ENCODE measurements at regions not wholly inside any gene's neighbourhood (a gene's known extent, or its start where the extent isn't known, plus 50 kb on each side); places are given as distances from the start of the nearest gene placed in this dataset.

DNA sequence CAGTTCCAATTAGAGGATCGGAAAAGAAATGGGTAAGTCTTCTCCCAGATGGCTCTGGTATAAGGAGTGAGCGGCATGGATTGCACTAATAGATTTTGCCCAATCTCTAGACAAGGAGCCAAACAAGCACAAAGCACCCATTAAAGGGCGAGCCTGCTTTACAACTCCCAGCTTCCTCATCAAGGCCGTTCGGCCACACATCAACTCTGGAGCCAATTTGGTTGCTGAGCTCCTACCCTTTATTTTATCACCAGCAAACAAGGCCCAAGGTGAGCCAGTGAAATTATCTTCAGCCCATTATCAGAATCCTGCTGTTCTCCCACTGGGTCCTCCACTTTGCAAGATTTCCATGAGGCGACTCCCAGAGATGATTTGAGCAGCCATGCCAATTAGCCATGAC, 292.2 kb upstream of the NPVF start:
- DNase-seq = no peak

DNA sequence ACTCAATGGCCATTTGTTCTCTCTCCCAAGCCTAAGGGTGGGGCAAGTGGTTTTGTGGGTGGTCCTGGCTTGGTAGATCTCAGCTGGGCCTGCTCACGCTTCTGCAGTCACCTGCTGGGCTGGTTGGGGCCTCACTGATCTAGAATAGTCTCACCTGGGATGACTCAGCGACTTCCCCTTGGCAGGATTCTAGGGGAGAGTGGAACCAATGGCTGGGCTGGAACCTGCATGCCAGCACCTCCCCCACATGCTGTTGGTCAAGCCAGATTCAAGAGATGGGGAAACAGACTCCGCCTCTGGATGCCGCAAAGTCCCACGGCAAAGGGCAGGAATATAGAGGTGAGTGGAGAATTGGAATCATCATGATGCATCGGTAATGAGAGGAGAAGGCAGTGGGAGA, 292.9 kb upstream of the NPVF start:
- DNase-seq = no peak

DNA sequence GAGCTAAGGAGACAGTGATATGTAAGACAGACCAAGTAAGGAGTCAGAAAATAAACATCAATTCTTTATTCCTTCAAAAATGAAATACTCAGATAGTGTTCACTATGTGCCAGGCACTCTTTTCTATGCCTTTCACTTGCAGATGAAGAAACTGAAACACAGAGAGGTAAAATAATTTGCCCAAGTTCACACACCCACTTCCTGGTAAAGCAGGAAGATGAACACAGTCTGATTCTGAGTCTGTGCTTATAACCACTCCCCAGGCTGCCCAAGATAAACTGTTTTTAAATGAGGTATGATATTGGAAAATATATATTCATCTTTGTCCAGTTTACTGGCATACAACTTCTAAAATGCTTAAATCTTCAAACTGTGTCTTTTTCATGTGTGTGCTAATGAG, 294.4 kb upstream of the NPVF start:
- no peak for DNase-seq

DNA sequence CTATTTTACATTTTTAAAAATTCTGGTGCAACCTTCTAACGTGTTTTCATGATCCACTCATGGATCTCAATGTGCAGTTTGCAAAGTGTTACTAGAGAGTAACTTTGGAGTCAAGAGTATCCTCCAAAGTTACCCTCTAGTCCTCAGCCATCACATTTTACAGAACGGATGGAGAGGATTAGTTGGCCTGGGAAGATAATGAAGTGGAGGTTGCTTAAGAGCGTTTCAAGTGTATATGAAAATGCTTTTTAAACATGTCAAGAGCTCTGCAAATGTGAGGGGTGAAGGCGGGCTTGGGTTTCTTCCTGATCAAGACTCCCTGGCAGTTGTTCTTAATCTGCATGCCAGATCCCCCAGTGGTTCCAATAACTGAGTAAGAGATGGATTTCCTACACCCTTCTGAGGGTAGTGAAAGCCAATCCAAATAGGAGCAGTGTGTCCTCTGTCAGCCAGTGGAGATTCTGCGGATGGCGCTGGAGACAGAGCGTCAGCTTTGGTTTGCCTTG, 299.4 kb upstream of the NPVF start:
- DNase-seq = no peak

DNA sequence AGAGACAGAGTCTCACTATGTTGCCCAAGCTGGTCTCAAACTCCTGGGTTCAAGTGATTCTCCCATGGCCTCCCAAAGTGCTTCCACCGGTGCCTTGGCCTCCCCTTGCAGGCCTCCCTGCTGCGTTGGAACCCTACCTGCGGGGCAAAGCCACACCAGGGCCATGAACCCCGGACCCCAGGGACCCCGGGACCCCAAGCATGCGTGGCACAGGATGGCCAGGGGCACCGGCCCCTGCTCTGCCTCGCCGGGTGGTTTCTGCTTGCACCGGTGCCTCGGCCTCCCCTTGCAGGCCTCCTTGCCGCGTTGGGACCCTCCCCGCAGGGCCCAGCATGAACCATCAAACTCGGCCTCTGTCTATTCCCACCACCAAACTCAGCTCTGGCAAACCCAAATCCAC, 301.0 kb upstream of the NPVF start:
- no peak for DNase-seq

DNA sequence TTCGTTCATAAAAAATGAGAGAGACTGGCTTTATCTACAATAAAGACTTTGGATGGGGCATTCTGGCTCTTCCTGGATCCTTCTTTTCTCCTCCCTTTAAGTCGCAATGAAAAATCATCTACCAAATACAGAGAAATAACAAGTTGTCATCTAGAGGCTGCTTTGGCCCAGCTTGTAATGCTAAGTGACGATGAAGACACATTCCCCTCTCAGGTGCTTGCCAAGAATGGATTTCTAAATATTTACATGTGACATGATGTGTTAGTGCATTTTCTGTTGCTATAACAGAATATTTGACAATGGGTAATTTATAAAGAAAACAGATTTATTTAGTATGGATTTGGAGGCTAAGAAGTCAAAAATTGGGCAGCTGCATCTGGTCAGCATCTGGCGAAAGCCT, 308.6 kb upstream of the NPVF start:
- no peak for DNase-seq

DNA sequence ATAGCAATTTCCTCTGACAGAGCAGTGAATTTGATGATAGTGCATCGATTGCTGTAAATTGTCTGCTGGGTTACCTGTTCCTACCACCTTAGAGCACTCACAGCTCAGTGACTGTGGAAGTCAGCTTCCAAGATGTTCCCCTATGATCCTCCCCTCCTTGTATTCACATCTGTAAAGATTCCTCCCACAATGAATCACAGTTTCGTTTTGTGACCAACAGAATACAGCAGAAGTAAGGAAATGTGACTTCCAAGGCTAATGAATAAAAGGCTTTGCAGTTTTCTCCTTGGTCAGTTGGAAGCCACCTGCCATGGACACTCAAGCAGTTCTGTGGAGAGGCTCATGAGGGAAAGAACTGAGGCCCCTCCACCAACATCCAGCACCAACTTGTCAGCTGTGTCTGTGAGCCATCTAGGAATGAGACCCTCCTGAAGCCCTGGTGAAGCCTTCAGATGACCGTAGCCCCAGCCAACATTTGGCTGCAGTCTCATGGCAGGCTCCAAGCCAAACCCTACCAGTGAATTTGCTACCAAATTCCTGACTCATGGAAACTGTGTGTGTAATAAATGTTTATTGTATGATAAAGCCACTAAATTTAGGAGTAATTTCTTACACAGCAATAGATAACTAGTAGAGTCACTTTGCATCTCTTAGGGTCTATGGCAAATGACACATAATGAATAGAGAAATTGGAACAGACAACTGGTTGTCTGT, 309.5 kb upstream of the NPVF start:
- no peak for DNase-seq

DNA sequence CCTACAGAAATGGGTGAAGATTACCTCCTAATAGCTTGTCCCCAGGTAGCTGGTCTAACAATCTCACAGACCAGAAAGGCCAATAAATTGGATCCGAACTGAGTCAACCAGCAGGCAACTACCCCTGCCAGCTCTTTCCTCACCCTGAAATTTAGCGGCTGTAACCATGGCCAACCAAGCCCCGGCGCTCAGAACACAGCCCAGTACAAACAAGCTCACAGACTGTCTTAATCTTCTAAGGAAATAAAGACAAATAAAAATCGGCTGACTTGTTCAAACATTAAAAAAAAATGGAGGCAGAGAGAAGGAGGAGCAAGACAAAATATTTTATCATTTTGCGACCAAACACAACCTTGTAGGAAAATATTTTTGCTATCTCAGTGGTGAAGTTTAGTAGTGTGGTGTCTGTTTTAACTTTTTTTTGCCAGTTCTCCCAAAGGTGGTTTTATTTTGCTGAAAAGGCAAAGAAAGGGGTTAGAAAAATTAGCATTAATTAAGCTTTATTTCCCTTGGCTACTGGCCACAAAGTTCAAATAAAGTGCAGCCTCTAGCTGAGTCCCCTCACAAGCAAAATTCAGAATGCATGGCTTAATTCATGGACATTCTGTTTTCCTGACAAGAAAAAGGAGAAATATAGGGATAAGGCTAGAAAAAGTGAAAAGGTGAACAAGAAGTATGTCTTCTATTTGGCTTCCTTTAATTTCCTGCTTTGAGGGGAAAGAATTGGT, 313.0 kb upstream of the NPVF start:
- DNase-seq = no peak

DNA sequence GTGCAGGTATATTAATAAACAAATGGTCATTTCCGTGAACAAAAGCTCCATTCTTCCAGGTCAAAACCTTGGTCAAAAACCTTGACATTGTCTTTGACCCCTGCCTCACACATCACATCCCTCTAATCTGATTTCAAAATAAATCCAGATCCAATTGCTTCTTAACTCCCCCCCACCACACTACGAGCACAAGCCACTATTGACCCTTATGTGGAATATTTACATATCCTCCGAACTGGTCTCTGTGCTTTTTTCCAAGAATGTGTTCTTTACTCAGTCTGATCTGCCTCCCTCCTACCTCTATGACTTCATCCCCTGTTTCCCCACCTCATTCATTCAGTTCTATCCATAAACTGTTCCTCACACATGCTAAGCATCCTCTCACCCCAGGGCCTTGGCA, 313.6 kb upstream of the NPVF start:
- DNase-seq = no peak

DNA sequence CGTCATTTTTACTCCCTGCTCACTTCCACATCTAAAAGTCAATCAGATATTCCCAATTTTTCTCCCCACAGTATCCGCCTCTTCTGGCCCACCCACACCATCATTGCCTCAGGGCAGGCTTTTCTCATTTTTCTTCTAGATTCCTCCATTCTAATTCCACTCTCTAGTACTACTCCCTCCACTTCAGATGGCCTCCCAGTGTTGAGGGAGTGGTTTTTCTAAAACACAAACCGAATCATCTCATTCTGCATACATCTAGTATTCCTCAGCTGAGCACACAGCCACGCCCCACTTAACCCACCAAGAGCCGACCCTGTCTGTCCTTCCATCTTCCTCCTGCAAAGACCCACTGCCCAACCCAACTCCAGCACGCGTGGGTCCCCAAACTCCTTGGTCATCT, 314.9 kb upstream of the NPVF start:
- DNase-seq = no peak

DNA sequence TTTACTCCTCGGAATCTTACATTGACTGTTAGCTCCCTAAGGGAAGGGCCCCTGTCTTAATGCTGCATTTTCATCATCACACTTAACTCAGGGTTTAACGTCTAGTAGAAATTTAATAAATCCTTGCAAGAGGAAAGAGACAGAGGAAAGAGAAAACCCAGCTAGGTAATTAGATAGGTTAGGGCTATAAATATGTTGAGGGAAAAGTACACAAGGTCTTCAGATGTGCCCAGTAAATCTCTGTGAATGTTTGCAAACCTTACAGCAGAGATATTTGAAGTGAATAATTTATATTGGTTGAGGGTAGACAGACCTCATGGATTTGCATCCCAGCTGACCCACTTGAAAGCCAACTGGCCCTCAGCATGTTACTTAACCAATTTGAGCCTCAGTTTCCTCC, 315.5 kb upstream of the NPVF start:
- DNase-seq = no peak

DNA sequence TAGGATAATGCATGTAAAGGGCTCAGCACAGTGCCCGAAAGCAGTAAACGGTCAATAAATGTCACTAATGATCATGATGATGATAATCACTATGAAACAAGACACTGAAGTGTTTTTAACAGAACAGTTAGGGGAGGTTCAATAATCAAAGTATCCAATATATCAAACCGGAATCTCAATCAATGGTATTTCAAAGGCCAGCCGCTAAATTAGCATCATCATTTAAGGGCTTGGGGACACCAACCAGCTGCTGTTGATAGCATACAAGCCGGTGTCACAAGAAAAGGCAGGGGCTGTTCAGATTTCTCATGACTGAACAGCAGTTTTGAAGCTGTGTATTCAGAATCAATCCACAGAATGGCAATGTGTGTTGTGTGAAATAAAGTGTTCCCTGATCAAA, 316.0 kb upstream of the NPVF start:
- DNase-seq = no peak

DNA sequence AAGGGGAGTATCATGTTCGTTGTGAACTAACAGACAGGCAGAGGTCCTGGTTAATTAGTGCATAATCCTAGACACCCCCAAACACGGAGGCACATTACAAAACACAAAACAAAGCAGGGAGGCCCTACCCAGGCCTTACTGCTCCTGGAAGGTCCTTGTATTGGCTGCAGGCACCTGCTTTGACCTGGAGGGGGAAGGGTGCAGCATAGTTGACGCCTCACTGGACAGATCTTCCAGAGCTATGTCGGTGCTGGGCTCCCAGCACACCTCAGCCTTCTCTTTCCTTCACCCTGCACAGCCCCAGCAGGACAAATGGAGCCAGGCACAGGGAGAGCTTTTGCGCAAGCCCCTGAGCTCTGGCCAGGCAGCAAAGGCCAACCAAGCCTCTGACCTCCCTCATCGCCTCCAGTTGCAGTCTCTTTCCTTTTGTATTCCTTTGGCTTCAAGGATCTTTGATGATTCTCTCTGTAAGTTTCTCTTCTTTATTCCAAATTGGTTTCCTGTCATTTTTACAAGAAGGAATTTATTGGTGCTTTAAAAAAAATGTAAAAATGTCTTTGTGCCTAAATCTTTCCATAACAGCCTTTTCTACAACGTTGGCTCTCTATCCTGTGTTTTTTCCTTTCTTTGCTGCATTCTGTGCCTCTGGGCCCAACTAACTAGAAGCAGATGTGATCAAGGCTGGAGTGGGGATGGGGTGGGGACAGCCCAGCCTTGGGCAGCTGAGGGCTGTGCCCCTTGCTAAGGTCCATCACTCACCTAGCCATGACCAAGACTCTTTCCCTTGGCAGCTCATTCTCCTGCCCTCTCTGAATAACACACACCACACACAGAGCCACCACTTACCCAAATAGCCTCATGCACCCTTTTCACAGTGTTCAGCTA, 317.1 kb upstream of the NPVF start:
- no peak for DNase-seq

DNA sequence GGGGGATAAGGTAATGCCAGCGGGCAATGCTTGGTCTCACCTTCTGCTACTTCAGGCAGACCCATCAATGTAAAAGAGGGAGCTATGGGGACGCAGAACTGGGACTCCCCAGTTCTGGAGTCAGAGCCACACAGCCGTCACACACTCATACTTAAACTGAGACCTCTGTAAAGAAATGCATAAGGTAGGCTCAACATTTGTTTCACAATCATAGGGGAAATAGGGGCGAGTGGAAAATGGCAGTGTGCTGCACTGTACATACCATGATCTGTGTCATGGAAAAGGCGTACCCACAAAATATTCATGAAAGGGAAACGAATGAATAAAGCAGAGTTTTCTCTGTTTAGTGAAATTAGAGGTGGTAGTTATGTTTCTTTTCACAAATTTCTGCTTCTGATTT, 318.0 kb upstream of the NPVF start:
- no peak for DNase-seq

DNA sequence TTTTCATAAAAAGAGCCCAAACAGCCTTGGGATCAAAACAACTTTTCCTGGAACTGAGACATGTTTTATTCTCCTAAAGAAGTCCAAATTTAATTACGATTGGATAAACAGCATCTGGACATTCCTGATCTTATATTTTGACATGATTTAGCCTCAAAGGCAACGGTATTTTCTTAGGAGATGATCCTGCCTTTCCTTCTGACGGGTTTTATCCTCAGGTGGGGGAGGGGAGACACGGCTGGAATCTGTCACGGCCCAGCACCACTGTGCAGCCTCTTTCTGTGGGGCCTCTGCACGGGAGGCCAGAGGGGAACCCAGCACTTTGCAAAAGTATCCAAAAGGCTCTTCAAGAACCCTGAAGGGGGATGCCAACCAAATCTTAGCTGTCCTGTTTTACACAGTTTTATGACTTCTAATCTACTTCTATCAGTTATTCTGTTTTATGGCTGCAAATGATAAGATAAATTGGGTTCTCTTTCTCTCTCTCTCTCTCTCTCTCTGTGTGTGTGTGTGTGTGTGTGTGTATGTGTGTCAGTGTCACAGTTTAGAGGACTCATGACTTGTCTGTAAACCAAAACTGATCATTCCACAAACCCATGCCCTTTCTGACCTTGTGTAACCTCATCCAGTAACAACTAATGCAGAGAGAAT, 321.1 kb upstream of the NPVF start:
- no peak for DNase-seq

DNA sequence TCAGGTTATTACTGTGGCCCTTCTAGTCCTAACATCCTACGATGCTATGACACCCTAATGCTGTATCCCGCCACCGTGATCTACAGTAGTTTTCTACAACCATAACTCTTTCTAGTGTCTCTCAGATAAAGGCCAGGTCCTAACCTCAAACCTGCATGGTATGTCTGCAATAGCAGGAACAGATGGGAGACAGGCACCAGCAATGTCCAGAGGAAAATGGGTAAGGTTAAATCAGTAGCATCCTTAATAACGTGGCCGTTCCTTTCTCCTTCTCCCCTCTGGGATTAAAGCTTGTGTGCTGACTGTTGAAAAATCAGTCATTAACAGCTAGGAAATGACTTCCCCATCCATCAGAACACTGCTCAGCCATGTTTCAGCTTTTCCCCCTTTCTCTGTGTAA, 321.9 kb upstream of the NPVF start:
- no peak for DNase-seq

DNA sequence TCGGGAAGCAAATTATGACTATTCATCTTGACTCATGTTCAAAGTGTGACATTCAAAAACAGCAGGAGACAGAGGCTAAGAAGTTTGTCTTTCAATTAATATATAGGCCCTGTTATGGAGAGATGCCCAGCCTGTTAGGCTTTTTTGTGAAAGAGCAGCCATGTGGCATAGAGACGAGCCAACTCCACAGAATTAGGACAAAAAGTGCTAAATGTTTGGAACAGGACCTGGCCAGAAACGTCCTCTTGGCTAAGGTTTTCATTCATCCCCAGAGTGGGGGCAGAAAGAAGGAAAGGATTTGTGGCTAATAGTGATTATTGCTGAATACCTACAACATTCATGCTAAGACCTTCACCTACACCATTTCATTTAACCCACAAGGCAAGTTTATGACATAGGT, 324.7 kb upstream of the NPVF start:
- DNase-seq = no peak

DNA sequence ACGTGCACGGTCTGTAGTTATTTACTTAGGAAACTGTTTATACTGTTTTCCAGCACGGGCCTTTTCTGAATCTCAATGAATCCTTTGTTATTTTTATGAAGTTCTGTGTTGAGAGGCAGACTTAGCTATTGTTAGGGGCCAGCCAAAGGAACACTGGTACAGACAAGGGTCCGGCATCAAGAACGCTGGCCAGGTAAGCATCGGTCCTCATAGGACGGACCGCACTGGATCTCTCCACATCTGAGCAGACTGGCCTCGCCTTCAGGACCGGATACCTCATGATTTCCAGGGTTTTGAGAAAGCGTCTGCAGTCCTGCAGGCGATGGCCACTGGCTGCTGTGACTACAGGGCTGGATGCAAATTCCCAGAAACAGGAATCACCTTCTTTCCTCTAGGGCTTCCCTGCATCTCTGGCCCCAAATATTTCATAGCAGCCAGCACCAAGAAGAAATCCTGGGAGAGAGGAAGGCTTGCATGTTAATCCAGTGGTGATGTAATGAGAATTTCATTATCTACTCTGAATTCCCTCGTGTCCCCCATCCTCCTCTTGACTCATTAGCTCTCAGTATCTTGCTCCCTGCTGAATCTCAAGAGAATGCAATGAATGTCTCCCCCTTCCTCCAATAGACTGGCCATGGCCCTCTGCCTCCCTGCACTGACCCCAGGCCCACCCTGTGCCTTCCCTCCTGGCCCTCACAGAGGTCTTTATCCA, 325.4 kb upstream of the NPVF start:
- DNase-seq = no peak

DNA sequence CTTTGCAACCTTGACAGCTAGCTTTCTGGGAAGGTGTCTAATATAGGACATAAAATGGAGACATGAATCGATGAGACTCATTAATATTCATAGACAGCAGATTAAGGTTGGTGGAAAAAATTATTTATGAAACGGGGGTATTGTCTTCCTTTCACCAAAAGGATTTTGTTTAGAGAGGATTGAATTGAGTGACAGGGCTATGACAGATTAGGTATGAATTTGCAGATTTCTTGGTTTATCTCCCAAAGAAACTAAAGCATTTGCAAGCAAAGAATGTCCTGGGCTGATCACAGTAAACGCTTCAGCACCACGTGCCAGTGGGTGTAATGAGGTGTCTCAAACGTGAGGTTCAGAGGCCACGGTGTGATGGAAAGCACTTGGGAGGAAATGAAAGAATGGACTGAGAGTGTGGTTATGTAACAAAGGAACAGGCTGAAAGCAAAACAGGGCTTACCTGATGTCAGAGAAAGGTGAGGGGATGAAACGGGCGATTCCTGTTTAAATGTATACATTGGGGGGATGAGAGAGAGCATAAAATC, 329.2 kb upstream of the NPVF start:
- DNase-seq = no peak

DNA sequence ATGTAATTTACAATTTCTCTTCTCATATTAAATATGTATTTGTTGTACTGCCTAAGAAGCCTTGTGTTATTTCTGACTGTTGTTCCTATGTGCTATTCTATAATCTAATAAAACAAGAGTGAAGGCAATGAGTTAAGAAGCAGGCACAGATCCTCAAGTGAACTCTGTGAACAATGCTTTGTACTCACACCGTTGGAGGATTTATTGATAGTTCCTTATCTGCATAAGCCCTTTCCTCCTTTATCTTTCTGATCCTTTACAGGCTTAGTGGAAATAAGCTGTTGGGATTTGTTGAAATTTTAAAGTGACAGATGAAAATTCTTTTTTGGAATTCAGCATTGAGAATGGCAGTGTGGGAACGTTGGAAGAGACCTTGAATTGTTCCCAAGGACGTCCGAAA, 329.6 kb upstream of the NPVF start:
- DNase-seq = no peak

DNA sequence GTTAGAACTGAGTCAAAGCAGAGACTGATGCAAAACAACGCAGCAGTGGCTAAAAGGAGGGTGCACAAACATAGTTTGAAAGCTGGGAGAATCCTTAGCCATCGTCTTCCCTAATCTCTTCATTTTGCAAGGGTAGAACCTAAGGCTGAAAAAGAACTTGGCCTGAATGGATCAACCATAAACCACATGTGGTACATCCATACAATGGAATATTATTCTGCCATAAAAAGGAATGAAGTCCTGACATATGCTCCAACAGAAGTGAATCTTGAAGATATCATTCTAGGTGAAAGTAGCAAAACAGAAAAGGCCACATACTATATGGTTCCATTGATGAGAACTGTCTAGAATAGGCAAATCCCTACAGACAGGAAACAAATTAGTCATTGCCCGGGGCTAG, 330.3 kb upstream of the NPVF start:
- DNase-seq = no peak

Measured in amniotic stem cell (primary cell).